H9 (cell line): ENCODE measurements at regions not wholly inside any gene's neighbourhood (a gene's known extent, or its start where the extent isn't known, plus 50 kb on each side); places are given as distances from the start of the nearest gene placed in this dataset.

Source experiments
- DNase-seq: peaks from one replicate; pipeline ENCODE4 v3.0.0-alpha.2; 2017
- H2AFZ ChIP-seq: one replicate; pipeline ENCODE4 v1.6.1; 2013; ENCODE audit warnings: mild to moderate bottlenecking, low read length, control low read depth, moderate library complexity
- H2AK5ac ChIP-seq: 2 replicates; pipeline ENCODE4 v1.6.1; 2013; ENCODE audit warnings: low read length, control low read depth, mixed read lengths; ENCODE audit not compliant: insufficient read length
- H2BK120ac ChIP-seq: one replicate; pipeline ENCODE4 v1.6.1; 2013; ENCODE audit warnings: low read depth, mild to moderate bottlenecking, low read length, control low read depth, inconsistent platforms; ENCODE audit not compliant: poor library complexity, severe bottlenecking
- H2BK12ac ChIP-seq: 2 replicates; pipeline ENCODE4 v1.6.1; 2013; ENCODE audit warnings: low read length, control low read depth, mixed read lengths, low read depth; ENCODE audit not compliant: insufficient read length
- H2BK15ac ChIP-seq: 2 replicates; pipeline ENCODE4 v1.6.1; 2013; ENCODE audit warnings: low read depth, low read length, control low read depth
- H2BK20ac ChIP-seq: one replicate; pipeline ENCODE4 v1.6.1; 2013; ENCODE audit warnings: low read depth, mild to moderate bottlenecking, low read length, control low read depth, inconsistent platforms; ENCODE audit not compliant: poor library complexity, severe bottlenecking
- H2BK5ac ChIP-seq: 2 replicates; pipeline ENCODE4 v1.6.1; 2013; ENCODE audit warnings: low read length, control low read depth, mixed read lengths; ENCODE audit not compliant: insufficient read length
- H3K14ac ChIP-seq: 2 replicates; pipeline ENCODE4 v1.6.1; 2013; ENCODE audit warnings: low read length, control low read depth; ENCODE audit not compliant: insufficient read depth
- H3K18ac ChIP-seq: 2 replicates; pipeline ENCODE4 v1.6.1; 2013; ENCODE audit warnings: low read depth, mild to moderate bottlenecking, mixed read lengths, low read length, control low read depth; ENCODE audit not compliant: insufficient read length
- H3K23ac ChIP-seq: 2 replicates; pipeline ENCODE4 v1.6.1; 2013; ENCODE audit warnings: low read length, control low read depth, mixed read lengths, low read depth; ENCODE audit not compliant: insufficient read length
- H3K23me2 ChIP-seq: 2 replicates; pipeline ENCODE4 v1.6.1; 2013; ENCODE audit warnings: low read depth, mild to moderate bottlenecking, mixed read lengths, low read length, control low read depth; ENCODE audit not compliant: insufficient read length, poor library complexity, severe bottlenecking
- H3K27ac ChIP-seq: 2 replicates; pipeline ENCODE4 v1.5.1; 2013; ENCODE audit warnings: low read length, control low read depth, mixed read lengths, low read depth; ENCODE audit not compliant: insufficient read length
- H3K27me3 ChIP-seq: 2 replicates; pipeline ENCODE4 v1.6.1; 2013; ENCODE audit warnings: low read length, control low read depth, inconsistent platforms; ENCODE audit not compliant: insufficient read depth
- H3K4ac ChIP-seq: 2 replicates; pipeline ENCODE4 v1.6.1; 2013; ENCODE audit warnings: low read depth, mild to moderate bottlenecking, control low read depth, inconsistent platforms, low read length, moderate library complexity
- H3K4me1 ChIP-seq: 2 replicates; pipeline ENCODE4 v1.6.1; 2013; ENCODE audit warnings: low read length, control low read depth, inconsistent platforms; ENCODE audit not compliant: insufficient read depth
- H3K4me2 ChIP-seq: 2 replicates; pipeline ENCODE4 v1.6.1; 2013; ENCODE audit warnings: low read length, control low read depth, mixed read lengths; ENCODE audit not compliant: insufficient read length, insufficient read depth
- H3K56ac ChIP-seq: 2 replicates; pipeline ENCODE4 v1.6.1; 2013; ENCODE audit warnings: low read depth, mild to moderate bottlenecking, mixed read lengths, low read length, control low read depth; ENCODE audit not compliant: insufficient read length
- H3K79me1 ChIP-seq: 2 replicates; pipeline ENCODE4 v1.6.1; 2013; ENCODE audit warnings: low read depth, mild to moderate bottlenecking, moderate library complexity, low read length, control low read depth, inconsistent platforms; ENCODE audit not compliant: insufficient read depth, poor library complexity, severe bottlenecking
- H3K79me2 ChIP-seq: 2 replicates; pipeline ENCODE4 v1.6.1; 2013; ENCODE audit warnings: low read length, control low read depth, inconsistent platforms; ENCODE audit not compliant: insufficient read depth
- H3K9ac ChIP-seq: 2 replicates; pipeline ENCODE4 v1.6.1; 2013; ENCODE audit warnings: low read length, control low read depth, mixed read lengths; ENCODE audit not compliant: insufficient read length; ENCODE audit errors: extremely low read depth
- H3K9me3 ChIP-seq: one replicate; pipeline ENCODE4 v1.6.1; 2013; ENCODE audit warnings: low read depth, low read length, inconsistent platforms; ENCODE audit not compliant: control insufficient read depth
- H3T11ph ChIP-seq: one replicate; pipeline ENCODE4 v1.6.1; 2013; ENCODE audit warnings: mild to moderate bottlenecking, low read length, control low read depth, inconsistent platforms
- H4K20me1 ChIP-seq: one replicate; pipeline ENCODE4 v1.6.1; 2013; ENCODE audit not compliant: control insufficient read depth, insufficient read length, insufficient read depth
- H4K5ac ChIP-seq: 2 replicates; pipeline ENCODE4 v1.6.1; 2013; ENCODE audit warnings: low read depth, mild to moderate bottlenecking, mixed read lengths, low read length, control low read depth; ENCODE audit not compliant: insufficient read length
- H4K8ac ChIP-seq: replicated peaks from 2 replicates; pipeline ENCODE4 v1.6.1; 2013; ENCODE audit warnings: low read length, control low read depth, mixed read lengths, low read depth; ENCODE audit not compliant: insufficient read length
- H4K91ac ChIP-seq: 2 replicates; pipeline ENCODE4 v1.6.1; 2013; ENCODE audit warnings: low read depth, mild to moderate bottlenecking, moderate library complexity, mixed read lengths, low read length, control low read depth; ENCODE audit not compliant: insufficient read length
- H3K27ac Mint-ChIP-seq, 3 experiments: 2 replicates in 2 of 3; 3 replicates in 1 of 3; pipeline ENCODE4 v1.8.0; 2020 to 2021; ENCODE audit warnings: mixed read lengths in 3 of 3, mild to moderate bottlenecking in 1 of 3, moderate library complexity in 1 of 3
- H3K27me3 Mint-ChIP-seq: 2 replicates; pipeline ENCODE4 v1.8.0; 2021; ENCODE audit warnings: low read depth, mild to moderate bottlenecking, moderate library complexity, mixed read lengths
- H3K36me3 Mint-ChIP-seq, 3 experiments: 2 replicates in 2 of 3; 3 replicates in 1 of 3; pipeline ENCODE4 v1.8.0; 2020 to 2021; ENCODE audit warnings: low read depth in 3 of 3, mixed read lengths in 3 of 3; ENCODE audit not compliant: insufficient read depth in 1 of 3
- H3K4me1 Mint-ChIP-seq, 2 experiments: 2 replicates each; pipeline ENCODE4 v1.8.0; 2020; ENCODE audit warnings: mixed read lengths in 2 of 2
- H3K4me3 Mint-ChIP-seq, 2 experiments: 2 replicates in 1 of 2; 3 replicates in 1 of 2; pipeline ENCODE4 v1.8.0; 2020 to 2021; ENCODE audit warnings: mild to moderate bottlenecking in 2 of 2, mixed read lengths in 2 of 2, moderate library complexity in 1 of 2
- H3K9me3 Mint-ChIP-seq, 2 experiments: 2 replicates in 1 of 2; 3 replicates in 1 of 2; pipeline ENCODE4 v1.8.0; 2020; ENCODE audit warnings: mild to moderate bottlenecking in 2 of 2, mixed read lengths in 2 of 2, moderate library complexity in 1 of 2
- CTCF ChIP-seq: fragments of 200-600 bp; sonication (generic); conservative IDR thresholded peaks from 3 replicates; pipeline ENCODE4 v1.8.0; 2021; ENCODE audit warnings: antibody characterized with exemption, mild to moderate bottlenecking
- WGBS: extraction: QIAGEN DNeasy Blood & Tissue Kit; methylation state at CpG from one replicate; pipeline ENCODE4 v1.1.7; 2013; ENCODE audit warnings: missing lambda C conversion rate, low lambda C conversion rate, mixed read lengths; ENCODE audit not compliant: insufficient read length; ENCODE audit errors: extremely low coverage; 5-methylcytosine and 5-hydroxymethylcytosine counted together

GRCh38 chrX:125150231-125150630 lies 169.4 kb upstream of the TEX13C start:
- H2BK12ac ChIP-seq, result no peak overlapping the region
- no peaks in the 10 kb centered on the region for H4K20me1 ChIP-seq
- no peak overlapping the region for H3K4me2 ChIP-seq
- H3T11ph ChIP-seq, result no peak overlapping the region
- H3K27me3 Mint-ChIP-seq, result no peaks in the 10 kb centered on the region
- H3K4me1 Mint-ChIP-seq, result peaks cover 15% of the 10 kb centered on the region in 2 experiments
- no peak for TF ChIP-seq CTCF
- peaks cover 2 to 5% (median 4%) of the 10 kb centered on the region in 3 experiments; a peak in 3 of 7 replicates for H3K36me3 Mint-ChIP-seq
- H2BK5ac ChIP-seq, result no peak overlapping the region
- H4K5ac ChIP-seq, result no peak overlapping the region
- H3K27ac Mint-ChIP-seq, result no peak overlapping the region
- H3K56ac ChIP-seq, result no peak overlapping the region
- no peaks in the 10 kb centered on the region for H3K23me2 ChIP-seq
- no CpG with 5 or more reads among the region's 2 CpGs for WGBS
- H3K4me1 ChIP-seq, result no peaks in the 10 kb centered on the region
- H3K4ac ChIP-seq, result no peak overlapping the region
- peaks cover 0 to 7% of the 10 kb centered on the region in 2 experiments; a peak in 4 of 5 replicates for H3K9me3 Mint-ChIP-seq
- no peak overlapping the region for H3K23ac ChIP-seq
- no peak overlapping the region for H3K4me3 Mint-ChIP-seq
- H4K91ac ChIP-seq, result no peak overlapping the region
- no peak overlapping the region for H3K18ac ChIP-seq
- H2AK5ac ChIP-seq, result no peak overlapping the region
- H2BK120ac ChIP-seq, result no peak overlapping the region
- H3K9ac ChIP-seq, result no peak overlapping the region
- no peak for DNase-seq
- no peaks in the 10 kb centered on the region for H3K9me3 ChIP-seq
- no peak overlapping the region for H2AFZ ChIP-seq
- H2BK15ac ChIP-seq, result no peak overlapping the region
- H3K27ac ChIP-seq, result no peak overlapping the region
- no peak overlapping the region for H4K8ac ChIP-seq
- no peaks in the 10 kb centered on the region for H3K79me1 ChIP-seq
- H3K27me3 ChIP-seq, result no peaks in the 10 kb centered on the region
- no peak overlapping the region for H2BK20ac ChIP-seq
- H3K14ac ChIP-seq, result no peak overlapping the region
- no peaks in the 10 kb centered on the region for H3K79me2 ChIP-seq
